ENCODE measurements at regions not wholly inside any gene's neighbourhood (a gene's known extent, or its start where the extent isn't known, plus 50 kb on each side); places are given as distances from the start of the nearest gene placed in this dataset.

DNA sequence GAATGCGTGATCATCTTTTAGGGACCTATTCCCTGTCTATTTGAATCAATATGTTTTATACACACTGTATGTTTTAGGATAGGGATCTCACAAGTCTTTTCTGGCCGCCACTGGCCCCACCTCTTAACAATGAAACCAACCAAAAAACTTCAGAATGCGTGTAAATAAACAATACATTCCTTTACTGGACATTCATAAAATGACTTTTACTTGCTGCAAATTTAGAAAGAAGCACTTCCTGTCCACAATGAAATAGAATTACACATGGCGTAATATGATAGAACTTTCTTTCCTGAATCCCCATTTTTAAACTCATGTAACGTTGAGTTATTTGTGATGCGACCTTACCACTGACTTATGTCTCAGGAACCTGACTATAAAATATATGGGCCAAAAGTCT lies 233.6 kb downstream of the SLITRK6 start:
- Histone ChIP-seq H3K27ac (no peak overlapping the region), H3K36me3 (no peaks in the 10 kb centered on the region), H3K4me3 (no peak overlapping the region), H3K27me3 (no peaks in the 10 kb centered on the region), H3K9me3 (no peaks in the 10 kb centered on the region), H3K4me1 (ENCODE audit: insufficient read depth) (no peaks in the 10 kb centered on the region)
- intact Hi-C loops (cut with DNase I): no loop called here
- no peak for DNase-seq
- 65 to 66% (median 66%) methylated on average over 6 of the region's 6 CpGs for WGBS, 3 donors
- TF ChIP-seq EP300 (IDR thresholded peaks at IDR 0.05) (no peak), POLR2A (IDR thresholded peaks at IDR 0.05) (no peak)
- TF ChIP-seq, protein P1, sequence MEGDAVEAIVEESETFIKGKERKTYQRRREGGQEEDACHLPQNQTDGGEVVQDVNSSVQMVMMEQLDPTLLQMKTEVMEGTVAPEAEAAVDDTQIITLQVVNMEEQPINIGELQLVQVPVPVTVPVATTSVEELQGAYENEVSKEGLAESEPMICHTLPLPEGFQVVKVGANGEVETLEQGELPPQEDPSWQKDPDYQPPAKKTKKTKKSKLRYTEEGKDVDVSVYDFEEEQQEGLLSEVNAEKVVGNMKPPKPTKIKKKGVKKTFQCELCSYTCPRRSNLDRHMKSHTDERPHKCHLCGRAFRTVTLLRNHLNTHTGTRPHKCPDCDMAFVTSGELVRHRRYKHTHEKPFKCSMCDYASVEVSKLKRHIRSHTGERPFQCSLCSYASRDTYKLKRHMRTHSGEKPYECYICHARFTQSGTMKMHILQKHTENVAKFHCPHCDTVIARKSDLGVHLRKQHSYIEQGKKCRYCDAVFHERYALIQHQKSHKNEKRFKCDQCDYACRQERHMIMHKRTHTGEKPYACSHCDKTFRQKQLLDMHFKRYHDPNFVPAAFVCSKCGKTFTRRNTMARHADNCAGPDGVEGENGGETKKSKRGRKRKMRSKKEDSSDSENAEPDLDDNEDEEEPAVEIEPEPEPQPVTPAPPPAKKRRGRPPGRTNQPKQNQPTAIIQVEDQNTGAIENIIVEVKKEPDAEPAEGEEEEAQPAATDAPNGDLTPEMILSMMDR (IDR thresholded peaks at IDR 0.05): no peak

DNA sequence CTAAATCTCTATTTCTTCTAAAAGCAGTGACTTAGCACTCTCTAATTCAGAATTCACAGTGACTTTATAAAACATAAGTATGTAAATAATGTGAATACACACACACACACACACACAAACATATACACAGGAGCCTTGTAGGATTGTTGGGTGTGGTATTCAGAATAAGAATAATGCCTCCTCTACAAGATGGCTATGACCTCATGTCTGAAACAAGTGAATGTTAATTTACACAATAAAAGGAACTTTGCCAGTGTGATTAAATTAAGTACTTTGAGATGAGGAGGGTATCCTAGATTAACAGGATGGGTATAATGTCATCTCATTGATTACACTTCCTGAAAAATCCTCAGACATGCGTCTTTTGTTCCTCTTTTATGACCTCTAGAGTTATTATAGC lies 234.6 kb downstream of the SLITRK6 start:
- H3K4me3 ChIP-seq: no peak overlapping the region
- no peaks in the 10 kb centered on the region for H3K27me3 ChIP-seq
- no peaks in the 10 kb centered on the region for H3K9me3 ChIP-seq
- no peak for DNase-seq
- H3K36me3 ChIP-seq: no peaks in the 10 kb centered on the region
- TF ChIP-seq POLR2A (IDR thresholded peaks at IDR 0.05) (no peak), EP300 (IDR thresholded peaks at IDR 0.05) (no peak)
- TF ChIP-seq, protein P1 (IDR thresholded peaks at IDR 0.05): no peak
- intact Hi-C loops (cut with DNase I): no loop called here
- H3K27ac ChIP-seq: no peak overlapping the region
- H3K4me1 ChIP-seq (ENCODE audit: insufficient read depth): no peaks in the 10 kb centered on the region
- 80 to 89% (median 85%) methylated on average over 1 of the region's 1 CpG for WGBS, 3 donors

DNA sequence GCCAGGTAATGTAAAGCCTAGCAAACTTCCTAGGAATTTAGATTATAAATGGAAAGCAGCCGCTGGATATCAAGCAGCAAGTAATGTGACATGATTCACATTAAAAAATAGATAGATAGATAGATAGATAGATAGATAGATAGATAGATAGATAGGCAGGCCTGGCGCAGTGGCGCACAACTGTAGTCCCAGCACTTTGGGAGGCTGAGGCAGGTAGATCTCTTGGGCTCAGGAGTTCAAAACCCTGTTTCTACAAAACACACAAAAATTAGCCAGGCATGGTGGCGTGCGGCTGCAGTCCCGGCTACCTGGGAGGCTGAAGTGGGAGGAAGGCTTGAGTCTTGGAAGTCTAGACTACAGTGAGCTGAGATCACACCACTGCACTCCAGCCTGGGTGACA lies 236.9 kb downstream of the SLITRK6 start:
- Histone ChIP-seq H3K36me3 (no peaks in the 10 kb centered on the region), H3K27me3 (no peaks in the 10 kb centered on the region), H3K27ac (no peak overlapping the region), H3K9me3 (no peaks in the 10 kb centered on the region), H3K4me1 (ENCODE audit: insufficient read depth) (no peaks in the 10 kb centered on the region), H3K4me3 (no peak overlapping the region)
- WGBS, 3 donors: 94 to 95% (median 94%) methylated on average over 6 of the region's 6 CpGs
- no peak for DNase-seq
- TF ChIP-seq, protein P1 (IDR thresholded peaks at IDR 0.05): no peak
- TF ChIP-seq EP300 (IDR thresholded peaks at IDR 0.05): no peak
- TF ChIP-seq POLR2A (IDR thresholded peaks at IDR 0.05): no peak
- intact Hi-C loops (cut with DNase I): no loop called here

DNA sequence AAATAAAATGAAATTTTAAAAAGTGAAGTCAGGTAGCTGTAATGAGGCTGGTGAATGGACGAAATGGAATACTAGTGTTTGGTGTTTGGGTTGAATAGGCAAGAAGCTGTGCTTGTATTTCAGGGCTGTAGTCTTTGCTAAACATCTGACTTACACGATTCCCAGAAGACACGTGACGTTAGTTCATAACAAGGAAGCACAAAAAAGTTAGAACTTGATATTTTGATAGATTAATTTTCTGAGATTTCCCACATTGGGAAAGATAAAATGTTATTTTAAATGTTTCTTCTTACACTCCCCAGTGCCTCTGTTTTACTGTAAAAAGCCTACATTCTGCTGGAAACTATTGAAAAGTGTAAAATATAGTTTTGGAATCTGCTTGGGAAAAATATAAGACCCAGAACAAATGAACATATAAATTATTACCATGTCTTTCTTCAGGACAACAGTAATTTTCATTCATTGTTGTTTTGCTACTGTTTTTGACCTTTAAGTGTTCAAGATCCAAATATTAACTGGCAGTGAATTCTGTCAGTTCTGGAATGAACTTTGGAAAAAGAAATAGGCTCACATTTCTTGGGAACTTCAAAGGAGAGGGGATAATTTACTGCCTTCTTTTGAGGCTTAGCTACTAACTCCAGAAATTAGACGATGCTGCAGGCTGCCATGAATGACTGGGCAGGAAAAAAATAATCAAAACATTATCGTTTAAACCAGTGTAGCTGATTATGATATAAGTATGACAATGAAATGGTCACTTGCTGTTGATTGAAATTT lies 241.3 kb downstream of the SLITRK6 start:
- Histone ChIP-seq H3K27ac (no peak overlapping the region), H3K9me3 (no peaks in the 10 kb centered on the region), H3K4me3 (no peak overlapping the region), H3K4me1 (ENCODE audit: insufficient read depth) (no peaks in the 10 kb centered on the region), H3K36me3 (no peaks in the 10 kb centered on the region), H3K27me3 (no peaks in the 10 kb centered on the region)
- TF ChIP-seq POLR2A (IDR thresholded peaks at IDR 0.05): no peak
- no peak for TF ChIP-seq EP300 (IDR thresholded peaks at IDR 0.05)
- TF ChIP-seq, protein P1 (IDR thresholded peaks at IDR 0.05): no peak
- 35 to 48% (median 37%) methylated on average over 6 of the region's 6 CpGs for WGBS, 3 donors
- no peak for DNase-seq
- intact Hi-C loops (cut with DNase I): no loop called here
